ENCODE measurements at regions not wholly inside any gene's neighbourhood (a gene's known extent, or its start where the extent isn't known, plus 50 kb on each side); places are given as distances from the start of the nearest gene placed in this dataset.
"Not testable (repeated sequence)": the region's sequence is repeated elsewhere in the genome, so short reads cannot be mapped to it uniquely, and the experiment has no call there.

GRCh38 chr18:70936160-70936559 is 647.3 kb downstream of the SOCS6 start:
- no peak for DNase-seq

- DNase-seq = peak; percentile 1
These were observed 643.3 kb downstream of the SOCS6 start for GRCh38 chr18:70931942-70932814.

- no peak for DNase-seq
These were observed 632.1 kb downstream of the SOCS6 start for GRCh38 chr18:70920840-70921374.

GRCh38 chr18:70907673-70908072 is 618.8 kb downstream of the SOCS6 start:
- no peak for DNase-seq

- DNase-seq = no peak
These were observed 603.5 kb downstream of the SOCS6 start for GRCh38 chr18:70892381-70892780.

GRCh38 chr18:70870292-70870691 is 581.4 kb downstream of the SOCS6 start:
- no peak for DNase-seq

- no peak for DNase-seq
These were observed 559.5 kb downstream of the SOCS6 start for GRCh38 chr18:70848329-70848728.

GRCh38 chr18:70840649-70841048 is 551.8 kb downstream of the SOCS6 start:
- no peak for DNase-seq

GRCh38 chr18:70827632-70828031 is 538.8 kb downstream of the SOCS6 start:
- no peak for DNase-seq

- no peak for DNase-seq
These were observed 537.7 kb downstream of the SOCS6 start for GRCh38 chr18:70826571-70826970.

- no peak for DNase-seq
These were observed 533.8 kb downstream of the SOCS6 start for GRCh38 chr18:70822691-70823090.

- DNase-seq = no peak
These were observed 533.3 kb downstream of the SOCS6 start for GRCh38 chr18:70822117-70822516.

GRCh38 chr18:70808481-70809056 is 519.7 kb downstream of the SOCS6 start:
- DNase-seq = no peak

- DNase-seq = peak; percentile 68
These were observed 493.1 kb downstream of the SOCS6 start for GRCh38 chr18:70781860-70782453.

- not testable (repeated sequence) for DNase-seq
These were observed 477.4 kb downstream of the SOCS6 start for GRCh38 chr18:70766254-70766653.

GRCh38 chr18:70762812-70763211 is 474.0 kb downstream of the SOCS6 start:
- DNase-seq = no peak

GRCh38 chr18:70758780-70759179 is 469.9 kb downstream of the SOCS6 start:
- DNase-seq = no peak

- no peak for DNase-seq
These were observed 465.6 kb downstream of the SOCS6 start for GRCh38 chr18:70754486-70754885.

GRCh38 chr18:70732916-70733315 is 444.1 kb downstream of the SOCS6 start:
- no peak for DNase-seq

GRCh38 chr18:70732188-70732587 is 443.3 kb downstream of the SOCS6 start:
- no peak for DNase-seq

- no peak for DNase-seq
These were observed 431.8 kb downstream of the SOCS6 start for GRCh38 chr18:70720607-70721006.

GRCh38 chr18:70709720-70710119 is 420.9 kb downstream of the SOCS6 start:
- no peak for DNase-seq

- no peak for DNase-seq
These were observed 420.3 kb downstream of the SOCS6 start for GRCh38 chr18:70709144-70709543.
